DOHH2 (cell line): ENCODE measurements at regions not wholly inside any gene's neighbourhood (a gene's known extent, or its start where the extent isn't known, plus 50 kb on each side); places are given as distances from the start of the nearest gene placed in this dataset.

Experiments used
- EZH2phosphoT487 ChIP-seq: fragments of 200-600 bp; sonication (generic); IDR thresholded peaks from 2 replicates; pipeline ENCODE4 v1.6.1; 2017; ENCODE audit warnings: borderline replicate concordance, mild to moderate bottlenecking, antibody characterized with exemption, low read length, moderate library complexity, mixed read lengths
- TF ChIP-seq, protein P1 (sequence below): fragments of 200-600 bp; sonication (generic); IDR thresholded peaks from one replicate; pipeline ENCODE4 v1.5.1; 2014; ENCODE audit warnings: antibody characterized with exemption, mild to moderate bottlenecking, low read depth, low read length; ENCODE audit not compliant: poor library complexity, severe bottlenecking

DNA sequence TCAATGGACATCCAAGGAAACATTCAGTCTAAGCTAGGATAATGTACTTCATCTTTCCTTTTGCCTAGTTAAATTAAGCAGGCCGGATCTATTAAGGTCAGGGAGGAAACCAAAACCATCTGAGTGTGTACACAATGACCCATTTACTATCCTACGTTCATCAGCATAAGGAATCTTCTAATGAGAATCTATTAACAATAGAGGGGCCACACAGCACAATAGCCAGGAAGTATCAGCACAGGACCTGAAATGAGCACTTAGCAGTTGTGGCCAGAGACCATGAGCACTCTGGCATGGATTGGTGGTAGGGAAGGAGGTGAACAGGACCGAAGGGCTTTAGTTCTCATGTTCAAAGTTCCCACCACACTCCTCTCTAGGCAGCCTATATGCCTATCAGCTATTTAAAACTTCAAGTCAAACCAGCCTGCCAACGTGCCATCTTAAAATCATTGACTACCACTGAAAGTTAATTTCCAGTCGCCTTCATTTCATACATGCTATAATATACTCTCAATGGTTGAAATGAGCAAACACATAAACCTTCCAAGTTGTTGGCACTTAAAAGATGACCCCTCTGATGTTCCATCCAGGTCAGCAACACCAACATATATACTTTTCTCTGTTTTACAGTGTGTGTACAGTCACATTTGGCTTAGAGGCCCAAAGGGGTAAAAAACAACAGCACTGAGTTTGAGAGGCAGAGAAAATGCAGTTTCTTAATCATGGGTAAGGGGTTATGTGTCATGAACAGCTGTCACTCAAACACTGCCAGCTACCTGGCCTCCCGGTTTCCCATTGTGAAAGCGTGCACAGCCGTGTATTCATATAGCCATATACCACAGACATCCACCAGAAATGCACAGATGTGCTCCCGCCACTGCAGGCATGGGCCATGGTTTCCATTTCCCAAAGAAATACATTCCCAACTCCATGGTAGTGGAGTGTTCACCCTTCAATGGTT, 184.3 kb downstream of the TBXT start:
- TF ChIP-seq, protein P1, sequence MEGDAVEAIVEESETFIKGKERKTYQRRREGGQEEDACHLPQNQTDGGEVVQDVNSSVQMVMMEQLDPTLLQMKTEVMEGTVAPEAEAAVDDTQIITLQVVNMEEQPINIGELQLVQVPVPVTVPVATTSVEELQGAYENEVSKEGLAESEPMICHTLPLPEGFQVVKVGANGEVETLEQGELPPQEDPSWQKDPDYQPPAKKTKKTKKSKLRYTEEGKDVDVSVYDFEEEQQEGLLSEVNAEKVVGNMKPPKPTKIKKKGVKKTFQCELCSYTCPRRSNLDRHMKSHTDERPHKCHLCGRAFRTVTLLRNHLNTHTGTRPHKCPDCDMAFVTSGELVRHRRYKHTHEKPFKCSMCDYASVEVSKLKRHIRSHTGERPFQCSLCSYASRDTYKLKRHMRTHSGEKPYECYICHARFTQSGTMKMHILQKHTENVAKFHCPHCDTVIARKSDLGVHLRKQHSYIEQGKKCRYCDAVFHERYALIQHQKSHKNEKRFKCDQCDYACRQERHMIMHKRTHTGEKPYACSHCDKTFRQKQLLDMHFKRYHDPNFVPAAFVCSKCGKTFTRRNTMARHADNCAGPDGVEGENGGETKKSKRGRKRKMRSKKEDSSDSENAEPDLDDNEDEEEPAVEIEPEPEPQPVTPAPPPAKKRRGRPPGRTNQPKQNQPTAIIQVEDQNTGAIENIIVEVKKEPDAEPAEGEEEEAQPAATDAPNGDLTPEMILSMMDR: no peak
- no peak for TF ChIP-seq EZH2phosphoT487
